Ectodermal cell (in vitro differentiated cells): ENCODE measurements at regions not wholly inside any gene's neighbourhood (a gene's known extent, or its start where the extent isn't known, plus 50 kb on each side); places are given as distances from the start of the nearest gene placed in this dataset.
"Not testable (repeated sequence)": the region's sequence is repeated elsewhere in the genome, so short reads cannot be mapped to it uniquely, and the experiment has no call there.

Experiments used
- H3K27ac ChIP-seq: 2 replicates; pipeline ENCODE4 v1.7.0; 2013; ENCODE audit warnings: mild to moderate bottlenecking, low read depth, low read length; ENCODE audit not compliant: insufficient read depth, poor library complexity, severe bottlenecking
- H3K27me3 ChIP-seq: 2 replicates; pipeline ENCODE4 v1.7.0; 2013; ENCODE audit warnings: mild to moderate bottlenecking, low read length; ENCODE audit not compliant: insufficient read depth, control insufficient read depth, poor library complexity, severe bottlenecking
- H3K36me3 ChIP-seq: one replicate; pipeline ENCODE4 v1.7.0; 2013; ENCODE audit warnings: low read length; ENCODE audit not compliant: control insufficient read depth, insufficient read depth
- H3K4me1 ChIP-seq: one replicate; pipeline ENCODE4 v1.7.0; 2013; ENCODE audit warnings: low read length; ENCODE audit not compliant: control insufficient read depth, insufficient read depth
- H3K4me3 ChIP-seq: 2 replicates; pipeline ENCODE4 v1.7.0; 2013; ENCODE audit warnings: low read depth, low read length, control low read depth; ENCODE audit not compliant: insufficient read depth
- H3K9me3 ChIP-seq: 2 replicates; pipeline ENCODE4 v1.7.0; 2013; ENCODE audit warnings: mild to moderate bottlenecking, low read length, moderate library complexity; ENCODE audit not compliant: control insufficient read depth
- WGBS, 2 experiments: methylation state at CpG; one replicate each; pipeline ENCODE4 v1.1.7; 2013; ENCODE audit warnings: missing lambda C conversion rate in 2 of 2; 5-methylcytosine and 5-hydroxymethylcytosine counted together

DNA sequence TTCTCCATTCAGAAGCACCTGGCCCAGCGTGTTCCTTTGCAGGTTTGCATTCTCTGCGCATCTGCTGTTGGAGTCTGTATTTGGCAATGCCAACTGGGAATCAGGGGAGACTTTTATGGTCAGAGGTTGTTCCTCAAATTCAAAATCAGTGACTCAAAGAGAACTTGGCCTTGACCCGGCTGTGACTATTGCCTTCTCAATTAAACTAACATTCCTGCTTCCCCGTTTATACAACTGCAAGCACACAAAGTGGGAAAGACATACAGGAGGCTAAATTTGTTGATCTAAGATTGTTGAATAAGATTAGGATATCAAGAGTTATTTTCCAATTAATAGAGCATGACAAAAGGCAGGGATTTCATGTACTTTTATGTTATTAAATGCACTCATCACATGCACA is 402.4 kb upstream of the IRX2 start:
- WGBS, 2 experiments, result 68 to 69% methylated on average over 4 of the region's 4 CpGs
- Histone ChIP-seq H3K27ac (no peak overlapping the region), H3K36me3 (no peaks in the 10 kb centered on the region), H3K4me3 (no peak overlapping the region), H3K4me1 (no peaks in the 10 kb centered on the region), H3K27me3 (no peaks in the 10 kb centered on the region), H3K9me3 (no peaks in the 10 kb centered on the region)

DNA sequence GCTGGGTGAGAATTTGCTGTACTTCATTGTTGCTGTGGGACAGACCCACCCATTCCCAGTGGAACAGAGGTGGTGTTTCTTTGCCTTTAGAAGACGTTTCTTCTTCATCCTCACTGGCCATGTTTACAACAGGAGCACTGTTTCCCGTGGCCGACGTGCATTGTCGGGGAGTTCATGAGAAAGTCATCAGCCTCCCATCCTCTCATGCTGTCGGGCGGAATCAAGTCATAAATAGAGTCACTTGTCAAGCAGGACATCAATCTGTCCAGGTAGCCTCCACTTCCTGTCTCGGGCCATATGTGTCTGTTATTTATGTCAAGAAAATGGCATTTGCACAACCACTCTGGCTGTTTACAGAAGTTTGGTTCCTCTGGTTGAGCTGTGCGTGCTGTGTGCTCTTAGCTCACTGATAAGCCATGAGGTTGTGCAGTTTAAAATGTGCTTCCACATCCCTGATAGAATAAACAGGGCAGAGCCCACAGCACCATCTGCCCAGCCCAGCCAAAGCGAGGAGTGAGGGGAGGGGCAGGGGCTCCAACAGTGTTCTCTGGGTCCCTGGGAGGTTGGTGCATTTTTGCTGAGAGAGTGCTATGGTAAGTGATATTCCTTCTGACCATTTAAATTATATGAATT is 401.9 kb upstream of the IRX2 start:
- Histone ChIP-seq H3K27me3 (no peaks in the 10 kb centered on the region), H3K4me3 (no peak overlapping the region), H3K27ac (no peak overlapping the region), H3K9me3 (no peaks in the 10 kb centered on the region), H3K36me3 (no peaks in the 10 kb centered on the region), H3K4me1 (no peaks in the 10 kb centered on the region)
- 94 to 97% methylated on average over 10 of the region's 10 CpGs for WGBS, 2 experiments

DNA sequence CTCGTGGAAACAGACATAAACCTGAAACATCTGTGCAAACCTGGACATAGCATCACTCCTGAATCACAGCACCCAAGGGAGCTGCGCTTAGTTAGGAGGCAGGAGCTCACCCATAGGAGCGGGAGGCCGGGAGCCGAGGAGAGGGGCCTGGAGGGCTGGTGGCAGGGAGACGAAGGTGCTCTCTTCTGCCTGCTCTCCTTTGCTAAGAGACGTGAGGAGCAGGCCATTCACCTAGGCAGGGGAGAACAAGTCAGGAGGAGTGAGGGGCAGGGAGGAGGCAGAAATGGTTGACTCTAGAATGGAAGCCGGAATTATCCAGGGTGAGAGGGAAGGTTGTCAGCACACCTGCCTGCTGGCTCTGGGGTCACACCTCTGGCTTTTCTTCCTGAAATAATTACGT is 398.4 kb upstream of the IRX2 start:
- Histone ChIP-seq H3K9me3 (no peaks in the 10 kb centered on the region), H3K27ac (no peak overlapping the region), H3K27me3 (no peaks in the 10 kb centered on the region), H3K36me3 (no peaks in the 10 kb centered on the region), H3K4me3 (no peak overlapping the region), H3K4me1 (no peaks in the 10 kb centered on the region)
- 82 to 83% methylated on average over 9 of the region's 9 CpGs for WGBS, 2 experiments

DNA sequence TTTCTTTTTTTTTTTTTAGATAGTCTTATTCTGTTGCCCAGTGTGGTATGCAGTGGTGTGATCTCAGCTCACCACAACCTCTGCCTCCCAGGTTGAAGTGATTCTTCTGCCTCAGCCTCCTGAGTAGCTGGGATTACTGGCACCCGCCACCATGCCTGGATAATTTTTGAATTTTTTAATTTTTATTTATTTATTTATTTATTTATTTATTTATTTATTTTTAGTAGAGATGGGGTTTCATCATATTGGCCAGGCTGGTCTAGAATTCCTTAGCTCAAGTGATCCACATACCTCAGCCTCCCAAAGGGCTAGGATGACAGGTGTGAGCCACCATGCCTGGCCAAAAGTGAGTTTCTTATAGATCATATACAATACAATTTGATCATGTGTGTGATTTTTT is 395.9 kb upstream of the IRX2 start:
- H3K27me3 ChIP-seq, H3K4me3 ChIP-seq, H3K4me1 ChIP-seq, H3K27ac ChIP-seq, H3K9me3 ChIP-seq, H3K36me3 ChIP-seq: not testable (repeated sequence)
- WGBS, 2 experiments, result no CpG with 5 or more reads among the region's 1 CpG

DNA sequence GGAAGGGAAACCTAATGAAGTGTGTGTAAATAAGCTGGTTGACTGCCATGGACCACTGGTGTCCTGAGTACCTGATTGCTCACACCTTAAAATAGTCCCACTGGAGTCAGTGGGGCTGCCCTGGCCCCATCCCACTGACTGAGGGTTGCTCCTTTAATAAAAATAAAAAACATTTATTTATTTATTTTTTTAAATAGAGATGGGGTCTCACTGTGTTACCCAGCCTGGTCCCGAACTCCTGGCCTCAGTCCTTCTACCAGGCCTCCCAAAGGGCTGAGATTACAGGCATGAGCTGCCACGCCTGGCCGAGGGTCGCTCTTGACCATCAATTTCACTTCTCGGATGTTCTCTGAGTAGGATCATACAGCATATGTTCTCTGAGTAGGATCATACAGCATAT is 394.2 kb upstream of the IRX2 start:
- no peaks in the 10 kb centered on the region for H3K36me3 ChIP-seq
- no peak overlapping the region for H3K27ac ChIP-seq
- WGBS, 2 experiments, result 90 to 95% methylated on average over 5 of the region's 5 CpGs
- no peaks in the 10 kb centered on the region for H3K27me3 ChIP-seq
- H3K9me3 ChIP-seq, result no peaks in the 10 kb centered on the region
- H3K4me3 ChIP-seq, result no peak overlapping the region
- H3K4me1 ChIP-seq, result no peaks in the 10 kb centered on the region

GRCh38 chr5:3143382-3143781 is 391.9 kb upstream of the IRX2 start:
- no peak overlapping the region for H3K27ac ChIP-seq
- no peaks in the 10 kb centered on the region for H3K36me3 ChIP-seq
- H3K4me3 ChIP-seq, result no peak overlapping the region
- no peaks in the 10 kb centered on the region for H3K27me3 ChIP-seq
- 94 to 97% methylated on average over 12 of the region's 12 CpGs for WGBS, 2 experiments
- H3K4me1 ChIP-seq, result no peaks in the 10 kb centered on the region
- H3K9me3 ChIP-seq, result no peaks in the 10 kb centered on the region

DNA sequence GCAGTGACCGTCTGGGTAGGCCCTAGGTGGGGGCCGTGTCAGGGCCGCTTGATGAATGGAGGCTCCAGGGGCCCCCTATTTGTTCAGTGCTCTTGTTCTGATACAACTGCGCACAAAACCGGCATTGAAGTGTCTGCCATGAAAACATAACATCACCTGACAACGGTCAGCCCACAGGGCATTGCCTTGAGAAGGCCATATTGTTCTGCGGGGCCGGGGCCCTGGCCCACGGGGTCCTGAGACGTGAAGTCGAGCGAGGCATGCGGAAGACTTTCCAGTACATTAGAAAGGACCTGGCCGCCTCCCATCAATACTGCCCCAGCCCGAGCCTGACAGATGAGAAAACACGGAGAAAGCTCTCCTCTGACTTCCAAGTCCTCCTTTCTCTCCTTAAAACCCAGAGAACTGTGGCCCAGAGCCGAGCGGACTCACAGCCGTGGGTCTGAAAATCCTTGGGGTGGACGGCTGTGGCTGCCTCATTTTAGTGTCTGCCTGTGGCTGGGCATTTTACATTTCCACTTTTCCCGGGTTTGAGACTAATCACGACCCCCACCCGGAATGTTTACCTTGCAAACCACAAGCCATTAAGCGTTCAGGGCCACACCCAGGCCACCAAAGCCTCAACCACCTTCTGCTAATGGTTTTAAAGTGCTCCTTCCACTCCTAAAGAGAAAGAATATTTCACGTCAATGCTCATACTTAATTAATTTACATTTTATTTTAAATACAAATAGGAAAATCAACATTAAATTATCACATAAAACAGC is 391.0 kb upstream of the IRX2 start:
- WGBS, 2 experiments, result 93 to 95% methylated on average over 24 of the region's 25 CpGs
- H3K27ac ChIP-seq, result no peak overlapping the region

DNA sequence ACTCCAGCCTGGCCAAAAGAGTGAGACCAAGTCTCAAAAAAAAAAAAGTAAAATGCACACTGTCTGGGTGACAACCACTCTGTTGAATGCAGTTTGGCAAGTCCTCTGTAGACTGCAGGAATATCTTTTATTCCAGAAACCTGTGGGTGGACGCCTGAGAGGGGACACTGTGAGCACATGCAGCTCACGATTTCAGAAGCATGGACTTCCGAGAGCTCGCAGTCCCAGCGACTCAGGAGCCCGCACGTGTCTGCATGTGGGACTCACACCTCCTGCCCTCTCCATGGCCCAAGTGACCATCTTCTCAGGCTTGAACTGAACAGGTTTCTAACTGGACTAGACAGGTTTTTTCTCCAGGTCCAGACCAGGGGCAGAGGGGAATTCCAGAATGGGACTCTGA is 388.6 kb upstream of the IRX2 start:
- Histone ChIP-seq H3K27me3 (no peaks in the 10 kb centered on the region), H3K4me1 (no peaks in the 10 kb centered on the region), H3K36me3 (no peaks in the 10 kb centered on the region), H3K27ac (no peak overlapping the region), H3K4me3 (no peak overlapping the region), H3K9me3 (no peaks in the 10 kb centered on the region)
- WGBS, 2 experiments, result 94 to 95% methylated on average over 7 of the region's 7 CpGs

More for the DNA sequence above, 391.0 kb upstream of the IRX2 start:
- H3K9me3 ChIP-seq, result no peaks in the 10 kb centered on the region
- H3K4me1 ChIP-seq, result no peaks in the 10 kb centered on the region
- H3K36me3 ChIP-seq, result no peaks in the 10 kb centered on the region
- H3K27me3 ChIP-seq, result no peaks in the 10 kb centered on the region
- H3K4me3 ChIP-seq, result no peak overlapping the region

- no peaks in the 10 kb centered on the region for H3K36me3 ChIP-seq
- H3K27ac ChIP-seq, result no peak overlapping the region
- H3K27me3 ChIP-seq, result no peaks in the 10 kb centered on the region
- H3K9me3 ChIP-seq, result no peaks in the 10 kb centered on the region
- H3K4me3 ChIP-seq, result no peak overlapping the region
- WGBS, 2 experiments, result 90 to 92% methylated on average over 6 of the region's 6 CpGs
- H3K4me1 ChIP-seq, result no peaks in the 10 kb centered on the region
Measured at GRCh38 chr5:3139499-3139931, 388.0 kb upstream of the IRX2 start.

DNA sequence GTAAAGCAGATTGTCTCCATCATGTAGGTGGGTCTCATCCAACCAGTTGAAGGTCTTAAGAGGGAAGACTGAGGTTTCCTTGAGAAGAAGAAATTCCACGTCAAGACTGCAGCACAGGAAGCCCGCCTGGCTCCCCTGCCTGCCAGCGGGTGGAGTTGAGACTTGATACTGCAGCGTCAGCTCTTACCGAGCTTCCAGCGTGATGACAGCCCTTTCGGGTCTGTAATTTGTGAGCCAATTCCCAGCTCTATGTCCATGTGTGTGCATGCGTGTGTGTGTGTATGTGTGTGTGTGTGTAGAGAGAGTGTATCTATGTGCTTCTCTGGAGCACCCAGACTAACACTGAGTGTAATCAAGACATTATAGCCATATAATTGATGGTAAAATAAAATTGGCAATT is 379.7 kb upstream of the IRX2 start:
- Histone ChIP-seq H3K9me3 (no peaks in the 10 kb centered on the region), H3K27ac (no peak overlapping the region), H3K4me1 (peaks cover 5% of the 10 kb centered on the region), H3K4me3 (no peak overlapping the region), H3K36me3 (no peaks in the 10 kb centered on the region), H3K27me3 (no peaks in the 10 kb centered on the region)
- 60 to 67% methylated on average over 7 to 8 of the region's 8 CpGs for WGBS, 2 experiments
